ENCODE measurements at regions not wholly inside any gene's neighbourhood (a gene's known extent, or its start where the extent isn't known, plus 50 kb on each side); places are given as distances from the start of the nearest gene placed in this dataset.

- TF ChIP-seq CTCF (IDR thresholded peaks at IDR 0.05) = no peak
- TF ChIP-seq POLR2AphosphoS5 (IDR thresholded peaks at IDR 0.05) = no peak
These were observed 552.6 kb upstream of the TBL1XR1 start for GRCh38 chr3:177749836-177750235.
